ENCODE measurements at regions not wholly inside any gene's neighbourhood (a gene's known extent, or its start where the extent isn't known, plus 50 kb on each side); places are given as distances from the start of the nearest gene placed in this dataset.
"Not testable (repeated sequence)": the region's sequence is repeated elsewhere in the genome, so short reads cannot be mapped to it uniquely, and the experiment has no call there.

DNA sequence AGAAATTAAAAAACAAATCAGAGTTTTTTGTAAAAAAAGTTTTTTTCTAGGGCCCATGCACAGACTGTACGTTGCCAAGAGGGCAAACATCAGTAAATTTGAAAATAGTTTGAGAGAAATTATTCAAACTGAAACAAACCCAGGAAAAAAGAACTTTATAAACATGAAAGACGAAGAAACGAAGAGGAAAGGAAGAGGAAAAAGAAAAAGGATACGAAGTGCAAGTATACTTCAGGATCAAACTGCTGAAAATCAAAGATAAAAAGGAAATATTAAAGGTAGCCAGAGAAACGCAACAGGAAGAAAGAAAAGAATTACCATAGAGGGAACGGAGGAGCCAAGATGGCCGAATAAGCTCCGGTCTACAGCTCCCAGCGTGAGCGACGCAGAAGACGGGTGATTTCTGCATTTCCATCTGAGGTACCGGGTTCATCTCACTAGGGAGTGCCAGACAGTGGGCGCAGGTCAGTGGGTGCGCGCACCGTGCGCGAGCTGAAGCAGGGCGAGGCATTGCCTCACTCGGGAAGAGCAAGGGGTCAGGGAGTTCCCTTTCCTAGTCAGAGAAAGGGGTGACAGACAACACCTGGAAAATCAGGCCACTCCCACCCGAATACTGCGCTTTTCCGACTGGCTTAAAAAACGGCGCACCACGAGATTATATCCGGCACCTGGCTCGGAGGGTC, 94.4 kb upstream of the GAS1 start:
- DNase-seq (ENCODE audit: low read depth in 1 of 2, low spot score in 1 of 2): not testable (repeated sequence)

GRCh38 chr9:87049929-87050608, 102.8 kb upstream of the GAS1 start:
- not testable (repeated sequence) for DNase-seq (ENCODE audit: low read depth in 1 of 2, low spot score in 1 of 2)

- no peak for DNase-seq (ENCODE audit: low read depth in 1 of 2, low spot score in 1 of 2)
Observed at GRCh38 chr9:87054999-87055686, 107.8 kb upstream of the GAS1 start.

- DNase-seq (ENCODE audit: low read depth in 1 of 2, low spot score in 1 of 2): no peak
Observed at GRCh38 chr9:87059772-87060171, 112.5 kb upstream of the GAS1 start.

DNA sequence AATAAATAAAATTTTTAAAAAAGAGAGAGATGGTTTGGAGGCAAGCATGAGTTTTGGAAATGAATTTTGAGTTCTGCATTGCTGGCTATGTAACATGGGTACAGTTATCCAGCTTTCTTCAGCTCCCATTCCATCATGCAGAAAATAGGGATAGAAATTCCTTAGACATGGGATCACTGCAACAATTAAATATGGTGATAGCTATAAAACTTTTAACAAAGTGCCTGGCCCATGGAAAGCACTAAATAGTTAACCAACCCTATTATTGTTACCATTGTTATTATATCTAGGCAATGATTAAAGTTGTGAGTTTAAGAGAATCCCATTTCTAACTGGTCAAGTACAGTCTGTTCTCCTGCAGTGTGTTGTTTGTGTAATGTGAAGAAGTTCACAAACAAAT, 115.4 kb upstream of the GAS1 start:
- no peak for DNase-seq (ENCODE audit: low read depth in 1 of 2, low spot score in 1 of 2)

DNA sequence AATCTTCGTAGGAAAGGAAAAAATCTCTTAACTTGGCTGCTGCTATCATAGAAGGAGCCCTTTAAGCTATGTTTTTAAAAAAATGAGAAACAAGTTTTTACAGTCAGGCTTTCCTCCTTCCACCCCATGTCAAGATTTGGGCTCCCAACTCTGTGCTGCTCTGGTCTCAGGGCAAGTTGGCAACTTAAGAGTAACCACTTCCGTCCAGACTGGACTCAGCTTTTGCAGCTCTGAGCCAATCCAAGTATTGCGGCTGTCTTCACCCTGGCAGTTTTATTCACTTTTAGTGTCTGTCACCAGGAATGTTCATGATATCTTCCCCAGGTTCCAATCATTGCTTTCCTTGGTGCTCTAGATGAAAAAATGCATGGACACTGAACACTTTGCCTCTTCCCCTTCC, 115.9 kb upstream of the GAS1 start:
- no peak for DNase-seq (ENCODE audit: low read depth in 1 of 2, low spot score in 1 of 2)

DNA sequence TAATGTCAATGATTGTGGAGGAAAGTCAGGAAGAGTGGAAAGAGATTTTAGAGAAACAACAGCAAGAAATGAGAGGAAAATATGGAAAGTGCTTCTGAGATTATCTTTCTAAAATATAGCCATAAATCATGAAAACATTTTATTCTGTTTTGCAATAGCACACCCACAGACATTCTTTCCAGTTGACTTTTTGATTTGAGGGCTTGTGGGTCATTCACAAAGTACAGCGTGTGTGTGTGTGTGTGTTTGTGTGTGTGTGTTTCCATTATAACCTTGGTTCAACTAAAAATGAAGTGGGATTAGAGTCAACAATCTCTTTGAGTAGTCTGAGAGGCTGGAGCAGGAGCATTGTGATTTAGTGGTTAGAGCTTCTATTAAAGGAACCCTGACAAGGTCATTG, 116.6 kb upstream of the GAS1 start:
- DNase-seq (ENCODE audit: low read depth in 1 of 2, low spot score in 1 of 2): no peak

DNA sequence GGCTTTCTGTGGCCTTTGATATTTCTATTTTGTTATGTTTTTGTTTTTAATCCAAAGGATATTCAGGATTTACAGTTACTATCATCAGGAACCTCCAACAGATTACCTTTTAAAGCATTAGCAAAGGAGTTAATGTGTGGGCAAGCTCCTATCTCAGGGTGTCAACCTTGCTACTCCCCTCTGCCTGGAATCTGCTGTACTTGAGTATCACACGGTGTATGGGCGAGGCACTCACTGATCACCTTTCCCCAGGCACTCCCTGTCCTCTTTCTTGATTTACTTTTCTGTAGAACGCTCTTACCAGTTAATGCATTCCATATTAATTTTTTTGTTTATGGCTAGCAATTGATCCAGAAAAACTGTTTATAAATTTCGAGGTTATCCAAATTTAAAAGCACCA, 117.0 kb upstream of the GAS1 start:
- DNase-seq (ENCODE audit: low read depth in 1 of 2, low spot score in 1 of 2): no peak

- no peak for DNase-seq (ENCODE audit: low read depth in 1 of 2, low spot score in 1 of 2)
Observed at GRCh38 chr9:87065981-87066380, 118.7 kb upstream of the GAS1 start.

DNA sequence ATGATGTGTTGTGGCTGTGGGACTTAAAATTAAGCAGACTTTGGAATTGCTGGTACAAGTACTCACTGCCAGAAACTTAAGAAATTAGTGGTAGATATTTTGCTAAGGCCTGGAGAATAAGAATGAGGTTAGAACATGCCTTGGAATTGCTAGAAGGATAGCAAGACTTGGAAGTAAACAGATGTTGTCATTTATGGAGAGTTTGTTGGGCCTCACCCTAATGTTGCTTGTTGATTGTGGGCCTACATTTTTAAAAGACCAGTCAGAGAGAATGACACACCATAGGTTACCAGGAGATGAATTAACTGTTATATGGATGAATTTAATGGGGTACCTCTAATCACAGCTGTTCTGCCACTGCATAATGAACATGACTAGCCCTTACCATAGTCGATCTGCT, 120.1 kb upstream of the GAS1 start:
- no peak for DNase-seq (ENCODE audit: low read depth in 1 of 2, low spot score in 1 of 2)

DNA sequence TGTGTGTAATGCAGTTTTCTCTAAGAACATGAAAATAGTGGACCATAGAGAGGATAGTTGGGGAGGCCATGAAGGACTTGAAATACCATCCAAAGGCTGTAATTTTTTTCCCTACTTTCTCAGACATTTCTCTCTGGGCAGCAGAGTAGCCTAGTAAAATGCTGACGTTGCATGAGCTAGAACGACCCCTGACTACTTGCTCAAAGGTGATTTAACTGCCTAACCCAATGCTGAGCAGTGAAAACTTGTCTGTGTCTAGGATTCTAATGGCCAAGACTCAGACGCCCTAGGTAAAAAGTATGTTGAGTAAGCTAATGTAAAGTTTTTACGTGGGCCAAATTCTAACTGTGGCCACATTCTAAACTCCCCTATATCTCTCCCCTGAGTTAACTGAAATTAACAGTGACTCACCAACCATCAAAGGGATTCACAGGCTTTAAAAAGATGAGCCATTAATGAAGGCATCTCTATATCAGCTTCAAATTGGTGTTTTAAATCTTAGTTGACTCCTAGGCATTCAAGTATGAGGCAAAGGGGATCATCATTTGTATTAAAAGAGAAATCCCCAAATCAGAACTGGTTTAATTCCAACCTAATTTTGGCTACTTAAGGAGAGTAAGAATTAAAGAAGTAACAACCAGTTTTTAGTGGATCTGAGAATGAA, 121.0 kb upstream of the GAS1 start:
- DNase-seq (ENCODE audit: low read depth in 1 of 2, low spot score in 1 of 2): no peak

- no peak for DNase-seq (ENCODE audit: low read depth in 1 of 2, low spot score in 1 of 2)
Observed at GRCh38 chr9:87069690-87070089, 122.4 kb upstream of the GAS1 start.

- DNase-seq (ENCODE audit: low read depth in 1 of 2, low spot score in 1 of 2): no peak
Observed at GRCh38 chr9:87070336-87070735, 123.0 kb upstream of the GAS1 start.

GRCh38 chr9:87071473-87071872, 124.2 kb upstream of the GAS1 start:
- no peak for DNase-seq (ENCODE audit: low read depth in 1 of 2, low spot score in 1 of 2)

DNA sequence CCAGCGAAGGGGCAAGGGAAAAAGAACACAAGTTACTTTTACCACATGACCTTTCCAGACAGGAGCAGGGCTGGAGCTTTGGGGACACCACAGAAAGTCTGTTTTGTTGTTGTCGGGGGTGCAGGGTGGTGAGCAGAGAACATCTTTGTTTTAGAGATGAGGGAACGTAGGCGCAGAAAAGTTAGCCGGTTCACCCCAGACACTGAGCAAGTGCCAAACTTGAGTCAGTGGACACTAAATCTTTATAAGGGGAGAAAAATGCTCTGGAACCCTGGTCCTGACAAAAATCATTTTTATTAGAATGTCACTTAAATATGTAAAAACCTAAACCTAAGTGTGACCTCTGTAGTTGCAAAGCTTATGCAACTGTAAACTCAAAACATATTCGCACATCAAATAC, 126.4 kb upstream of the GAS1 start:
- no peak for DNase-seq (ENCODE audit: low read depth in 1 of 2, low spot score in 1 of 2)

GRCh38 chr9:87075537-87075936, 128.2 kb upstream of the GAS1 start:
- no peak for DNase-seq (ENCODE audit: low read depth in 1 of 2, low spot score in 1 of 2)

DNA sequence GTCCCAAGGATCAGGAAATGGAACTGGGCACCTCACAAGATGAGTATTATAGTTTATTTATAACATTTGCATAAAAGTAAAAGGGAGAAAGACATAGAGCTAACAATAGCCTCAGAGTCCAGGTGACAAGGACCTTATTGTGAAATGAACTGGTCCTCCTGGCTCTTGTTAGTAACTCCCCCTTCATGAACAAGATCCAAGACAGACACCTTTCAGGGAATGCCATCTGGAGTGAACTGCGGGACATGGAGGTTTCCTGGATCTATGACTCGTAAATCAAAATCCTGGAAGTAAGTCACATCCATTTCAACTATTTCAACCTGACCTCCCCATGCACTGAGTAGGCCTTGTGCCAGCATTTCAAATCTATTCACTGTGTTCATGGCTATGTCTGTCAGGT, 129.5 kb upstream of the GAS1 start:
- DNase-seq (ENCODE audit: low read depth in 1 of 2, low spot score in 1 of 2): no peak

GRCh38 chr9:87077986-87078385, 130.7 kb upstream of the GAS1 start:
- DNase-seq (ENCODE audit: low read depth in 1 of 2, low spot score in 1 of 2): no peak

GRCh38 chr9:87080512-87081264, 133.4 kb upstream of the GAS1 start:
- DNase-seq (ENCODE audit: low read depth in 1 of 2, low spot score in 1 of 2): no peak

DNA sequence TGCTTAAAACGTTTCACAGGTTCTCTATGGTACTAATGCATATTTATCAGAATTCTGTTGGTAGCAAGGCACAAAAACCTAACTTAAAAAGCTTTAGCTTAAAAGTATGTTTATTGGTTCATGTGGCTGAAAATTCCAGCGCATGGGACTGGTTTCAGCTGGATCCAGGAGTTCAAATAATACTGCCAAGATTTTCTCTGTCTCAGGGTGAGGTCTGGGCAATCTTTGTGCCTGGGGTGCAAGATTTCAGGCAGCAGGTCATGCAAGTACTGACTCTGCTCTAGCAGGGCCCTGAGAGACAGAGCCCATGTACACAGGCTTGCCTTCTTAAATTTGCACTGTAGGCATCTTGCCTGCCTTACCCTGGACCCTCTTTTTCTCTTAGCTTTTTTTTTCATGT, 134.2 kb upstream of the GAS1 start:
- no peak for DNase-seq (ENCODE audit: low read depth in 1 of 2, low spot score in 1 of 2)

DNA sequence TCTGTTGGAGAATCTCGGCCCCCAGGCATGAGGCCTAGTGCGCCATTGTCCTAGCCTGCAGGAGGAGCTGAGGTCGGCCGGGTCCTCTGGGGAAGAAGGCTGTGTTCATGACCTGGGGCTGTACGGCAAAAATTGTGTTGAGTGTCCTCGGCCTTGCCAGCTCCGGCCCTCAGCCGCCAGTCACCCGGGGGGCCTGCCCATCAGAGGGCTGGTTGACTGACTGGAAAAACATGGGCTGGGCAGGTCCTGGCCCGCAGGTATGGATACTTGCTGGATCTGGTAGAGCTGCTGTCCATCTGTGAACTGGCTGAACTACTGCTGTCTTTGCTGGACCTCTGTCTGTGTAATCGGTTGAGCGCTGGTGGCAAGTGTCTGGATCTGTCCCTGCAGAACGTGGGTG, 136.7 kb upstream of the GAS1 start:
- DNase-seq (ENCODE audit: low read depth in 1 of 2, low spot score in 1 of 2): no peak

Measured in activated T-helper 1 cell treated with anti-CD3 and anti-CD28 coated beads, Interleukin-2, amount 50 U/mL, for 16 hours (primary cell).